GM20431 (cell line): ENCODE measurements at regions not wholly inside any gene's neighbourhood (a gene's known extent, or its start where the extent isn't known, plus 50 kb on each side); places are given as distances from the start of the nearest gene placed in this dataset.

Experiments used
- in situ Hi-C: fragments of 300-500 bp; cut with MseI, MboI; formaldehyde crosslinking; loops from one replicate; pipeline ENCODE4 v1.15.0; 2020; ENCODE audit warnings: low sequenced_read_pairs; ENCODE audit not compliant: unreplicated experiment

- in situ Hi-C loops: no loop called here
Observed at GRCh38 chr9:1200847-1201251, 150.7 kb downstream of the DMRT2 start.

DNA sequence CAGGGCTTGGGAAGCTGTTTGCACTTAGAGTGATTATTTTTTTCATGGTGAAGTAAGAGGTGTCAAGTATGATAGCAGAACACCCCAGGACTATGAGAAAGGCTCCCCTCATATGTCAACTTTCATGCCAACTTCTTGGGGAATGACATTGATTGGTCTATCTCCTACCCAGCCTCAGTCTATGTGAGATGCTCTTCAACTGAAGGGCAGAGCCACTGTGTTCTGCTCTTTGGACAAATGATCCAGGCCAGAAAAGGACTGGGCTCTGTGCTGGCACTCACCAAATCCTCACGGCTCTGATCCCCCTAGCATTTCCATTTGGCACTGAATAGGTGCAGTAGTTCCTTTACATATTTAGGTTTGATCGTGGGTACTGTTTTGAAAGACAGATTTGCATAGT, 151.1 kb downstream of the DMRT2 start:
- in situ Hi-C loops: no loop called here

GRCh38 chr9:1201901-1202300, 151.7 kb downstream of the DMRT2 start:
- in situ Hi-C loops: no loop called here

- in situ Hi-C loops: no loop called here
Observed at GRCh38 chr9:1202512-1203280, 152.5 kb downstream of the DMRT2 start.

DNA sequence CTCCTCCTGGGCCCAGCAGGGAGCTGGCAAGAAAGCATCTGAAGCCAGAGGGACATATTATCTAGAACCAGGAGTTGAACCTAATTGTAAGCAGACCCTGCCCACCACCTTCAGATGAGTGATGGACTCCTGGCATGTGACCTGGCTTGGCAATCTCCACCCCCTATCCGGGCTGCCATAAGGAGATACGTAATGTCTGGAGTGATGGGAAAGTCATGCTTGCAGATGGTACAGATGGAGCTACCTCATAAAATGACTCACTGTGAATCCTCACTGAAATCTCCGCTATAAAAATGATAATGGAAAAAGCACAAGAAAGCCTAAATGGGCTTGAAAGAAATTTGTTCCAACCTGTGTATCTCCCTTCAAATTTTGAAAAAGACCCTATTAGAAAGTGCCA, 157.5 kb downstream of the DMRT2 start:
- in situ Hi-C loops: no loop called here

GRCh38 chr9:1208157-1208556, 158.0 kb downstream of the DMRT2 start:
- in situ Hi-C loops: no loop called here

DNA sequence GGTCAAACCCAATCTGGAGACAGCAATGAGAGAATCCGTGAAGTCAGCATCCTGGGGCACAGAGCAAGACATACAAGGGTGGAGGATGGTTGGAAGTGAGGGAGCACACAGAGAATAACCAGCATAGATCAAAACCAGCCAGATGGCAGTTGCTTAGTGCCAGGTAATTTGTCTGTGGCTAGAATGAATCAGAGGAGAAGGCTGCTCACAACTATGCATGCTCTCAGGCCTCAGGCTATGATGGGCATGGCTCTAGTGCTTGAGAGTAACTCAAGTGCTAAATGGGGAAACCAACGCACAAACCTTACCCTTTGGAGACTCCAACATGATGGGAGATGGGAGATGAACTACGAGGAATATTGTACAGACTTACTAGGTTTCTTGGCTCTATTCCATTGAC, 160.8 kb downstream of the DMRT2 start:
- in situ Hi-C loops: no loop called here

GRCh38 chr9:1216532-1216931, 166.4 kb downstream of the DMRT2 start:
- in situ Hi-C loops: no loop called here

DNA sequence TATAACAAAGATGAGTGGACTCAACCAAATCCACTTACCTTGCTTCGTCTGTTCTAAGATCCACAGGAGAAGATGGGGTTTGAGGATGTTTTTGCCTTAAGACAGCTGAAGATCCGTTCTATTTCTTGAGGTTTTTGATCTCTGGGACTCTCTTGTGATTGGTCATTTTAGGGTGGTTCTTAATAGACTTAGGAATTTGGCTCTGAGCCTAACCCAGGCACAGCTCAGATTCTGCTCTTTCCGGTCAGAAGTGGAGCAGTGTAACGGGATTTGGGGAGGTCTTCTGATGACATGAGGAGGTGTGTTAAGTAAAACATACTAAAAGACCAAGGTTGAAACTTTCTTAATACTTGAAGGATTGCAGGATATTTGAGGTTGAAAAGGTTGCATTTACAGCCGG, 166.9 kb downstream of the DMRT2 start:
- in situ Hi-C loops: no loop called here

DNA sequence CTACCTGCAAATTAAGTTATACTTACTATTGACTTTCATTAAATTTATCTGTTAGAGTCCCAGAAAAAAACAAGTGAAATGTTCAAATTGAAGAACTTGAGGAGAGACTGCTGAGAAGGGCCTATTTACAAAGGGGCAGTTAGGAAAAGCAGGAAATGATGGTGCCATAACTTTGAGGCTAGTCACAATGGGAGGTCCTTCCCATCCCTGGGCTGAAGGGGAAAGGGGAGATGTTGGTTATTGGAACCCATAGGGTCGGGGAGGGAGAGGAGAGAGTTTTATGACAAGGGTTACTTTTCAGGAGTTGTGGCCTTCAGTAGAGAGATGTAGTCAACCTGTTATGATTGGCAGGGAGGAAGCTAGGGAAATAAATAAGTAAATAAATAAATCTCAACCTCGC, 169.1 kb downstream of the DMRT2 start:
- in situ Hi-C loops: no loop called here

DNA sequence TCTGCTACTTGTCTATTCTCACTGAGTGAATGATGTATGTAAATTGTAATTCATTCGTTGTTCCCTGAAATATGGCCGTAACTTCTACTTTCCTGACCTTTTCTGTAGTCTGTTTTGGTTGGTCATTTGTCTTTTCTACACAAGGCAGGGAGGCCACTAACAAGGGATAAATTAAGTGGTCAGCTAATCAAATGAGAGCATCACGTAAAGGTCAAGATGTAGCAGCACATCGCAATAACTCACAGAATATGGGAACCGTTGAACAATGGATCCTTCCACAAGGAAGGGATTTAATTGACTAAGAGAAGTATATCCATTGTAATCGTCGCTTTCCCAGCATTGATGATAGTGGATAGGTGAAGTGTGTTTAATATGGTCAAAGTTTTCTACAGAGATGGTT, 171.1 kb downstream of the DMRT2 start:
- in situ Hi-C loops: no loop called here

DNA sequence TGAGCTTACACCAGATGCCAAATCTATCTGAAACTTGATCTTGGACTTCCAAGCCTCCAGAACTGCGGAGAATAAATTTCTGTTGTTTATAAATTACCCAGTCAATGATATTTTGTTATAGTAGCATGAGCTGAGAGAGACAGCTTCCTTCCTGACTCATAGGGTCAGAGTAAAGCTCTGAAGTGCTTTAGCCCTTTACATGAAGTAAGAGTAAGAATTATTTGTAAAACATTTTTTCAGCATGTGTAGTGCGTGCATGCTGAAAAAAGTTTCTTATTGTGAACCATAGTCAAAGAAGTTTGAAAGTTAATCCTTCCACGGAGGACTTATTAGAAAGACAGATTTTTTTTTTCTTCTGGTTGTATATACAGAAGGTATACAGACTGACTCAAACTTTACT, 172.4 kb downstream of the DMRT2 start:
- in situ Hi-C loops: no loop called here

DNA sequence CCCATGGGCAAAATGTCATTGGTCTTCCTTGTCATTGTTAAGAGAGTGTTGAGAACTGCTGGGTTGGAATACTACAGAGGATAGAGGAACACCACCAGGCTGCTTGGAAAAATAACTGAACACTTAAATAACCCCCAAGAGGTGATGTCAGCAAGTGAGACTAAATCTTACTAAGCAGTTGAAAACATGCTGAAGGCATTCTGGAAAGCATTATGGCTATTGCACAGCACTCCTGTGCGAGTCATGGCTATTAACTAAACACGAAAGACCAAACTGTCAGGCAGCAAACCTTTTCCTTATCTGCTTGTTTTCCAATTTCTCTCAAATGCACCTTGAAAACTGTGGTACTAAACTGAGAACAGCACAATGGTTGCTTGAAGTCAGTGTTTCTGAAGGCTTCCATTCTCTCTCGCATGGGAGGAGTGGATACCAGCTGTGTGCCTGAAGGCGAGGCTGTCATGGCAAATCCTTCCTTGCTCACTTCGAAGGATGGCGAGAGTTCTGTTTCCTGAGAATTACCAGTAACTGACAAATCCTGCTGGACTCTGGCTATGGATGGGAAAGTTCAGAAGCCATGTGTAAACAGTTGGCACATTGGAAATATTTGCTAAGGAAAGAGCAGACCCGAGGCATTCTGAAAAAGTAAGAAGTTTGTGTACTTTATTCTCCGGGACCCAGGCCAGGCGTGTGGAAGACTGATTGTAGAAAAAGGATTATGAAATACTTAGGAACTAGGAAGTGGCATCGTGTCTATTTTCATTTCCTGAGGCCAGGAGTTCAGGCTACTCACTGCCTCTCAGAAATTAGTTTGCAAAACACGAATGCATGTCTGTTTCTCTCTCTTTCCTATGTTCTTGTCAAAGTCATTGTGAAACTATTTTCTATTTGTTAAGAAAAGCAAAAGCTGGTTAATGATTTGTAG, 182.1 kb downstream of the DMRT2 start:
- in situ Hi-C loops: no loop called here

DNA sequence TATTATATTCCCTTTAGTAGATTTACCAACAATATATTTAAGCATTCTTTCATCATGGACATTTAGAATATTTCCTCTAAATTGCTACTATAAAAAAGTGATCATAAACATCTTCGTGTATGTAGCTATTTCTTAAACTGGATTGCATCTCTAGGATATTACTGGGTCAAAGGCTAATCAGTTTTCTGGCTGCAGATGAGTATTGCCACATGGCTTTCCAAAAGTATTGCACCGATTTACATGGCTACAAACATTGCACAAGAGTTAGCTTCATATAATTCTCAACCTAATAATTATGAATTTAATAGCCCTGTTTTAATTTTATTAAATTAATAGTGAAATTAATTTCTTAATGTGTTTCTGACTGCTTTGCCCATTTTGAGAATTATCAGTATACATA, 183.4 kb downstream of the DMRT2 start:
- in situ Hi-C loops: no loop called here

DNA sequence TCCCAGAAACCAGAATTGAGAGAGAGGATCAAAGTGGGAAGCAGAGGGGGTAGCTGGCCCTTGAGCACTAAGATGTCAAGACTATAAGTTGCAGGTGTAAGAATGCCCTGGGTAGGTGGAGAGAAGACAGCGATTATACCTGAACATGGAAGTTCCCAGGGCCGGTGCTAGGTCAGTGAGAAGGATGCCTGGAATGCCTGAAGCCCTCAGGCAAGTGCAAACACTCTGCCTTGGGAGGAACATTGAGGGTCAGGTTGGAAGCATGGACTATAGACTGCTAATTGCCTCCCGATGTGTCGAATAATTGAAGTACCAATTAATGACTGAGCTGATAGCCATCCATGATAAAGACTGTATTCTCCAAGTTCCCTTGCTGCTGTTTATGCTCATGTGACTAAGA, 185.5 kb downstream of the DMRT2 start:
- in situ Hi-C loops: no loop called here

DNA sequence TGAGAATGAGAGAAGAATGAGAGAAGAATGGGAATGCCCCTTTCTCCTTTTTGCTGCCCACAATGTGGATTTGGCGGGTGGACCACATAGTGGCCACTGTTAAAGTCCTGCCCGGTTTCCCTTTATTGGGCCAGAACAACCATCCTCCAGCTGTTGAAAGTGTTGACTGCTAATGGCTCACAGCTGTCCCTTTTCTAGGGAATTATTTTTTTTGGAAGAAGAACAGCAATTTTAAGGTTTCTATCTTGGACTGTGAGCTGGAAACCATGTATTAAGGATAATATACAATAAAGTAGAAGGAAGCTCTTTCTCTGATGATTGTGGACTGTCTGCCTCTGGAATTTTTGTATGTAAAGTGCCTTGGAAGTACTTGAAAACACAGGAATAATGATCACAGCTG, 185.9 kb downstream of the DMRT2 start:
- in situ Hi-C loops: no loop called here

GRCh38 chr9:1238407-1238806, 188.2 kb downstream of the DMRT2 start:
- in situ Hi-C loops: no loop called here

DNA sequence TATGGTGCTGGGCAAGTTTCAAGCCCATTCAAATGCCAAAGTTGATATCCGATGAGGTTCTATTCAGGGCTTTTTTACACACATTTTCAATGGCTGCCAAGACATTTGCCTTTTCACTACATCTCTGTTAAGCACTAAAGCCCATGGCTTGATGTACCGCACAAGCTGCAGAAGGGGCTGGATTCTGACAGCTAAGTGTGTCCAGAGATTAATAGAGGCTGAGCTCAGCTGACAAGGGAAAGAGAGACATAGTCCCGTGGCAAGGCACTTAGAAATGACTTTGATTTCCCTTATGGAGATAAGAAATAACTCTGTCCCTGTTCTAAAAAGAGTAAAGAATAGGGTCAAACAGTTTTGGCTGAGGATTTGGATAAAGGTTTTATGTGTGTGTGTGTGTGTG, 198.6 kb downstream of the DMRT2 start:
- in situ Hi-C loops: no loop called here

DNA sequence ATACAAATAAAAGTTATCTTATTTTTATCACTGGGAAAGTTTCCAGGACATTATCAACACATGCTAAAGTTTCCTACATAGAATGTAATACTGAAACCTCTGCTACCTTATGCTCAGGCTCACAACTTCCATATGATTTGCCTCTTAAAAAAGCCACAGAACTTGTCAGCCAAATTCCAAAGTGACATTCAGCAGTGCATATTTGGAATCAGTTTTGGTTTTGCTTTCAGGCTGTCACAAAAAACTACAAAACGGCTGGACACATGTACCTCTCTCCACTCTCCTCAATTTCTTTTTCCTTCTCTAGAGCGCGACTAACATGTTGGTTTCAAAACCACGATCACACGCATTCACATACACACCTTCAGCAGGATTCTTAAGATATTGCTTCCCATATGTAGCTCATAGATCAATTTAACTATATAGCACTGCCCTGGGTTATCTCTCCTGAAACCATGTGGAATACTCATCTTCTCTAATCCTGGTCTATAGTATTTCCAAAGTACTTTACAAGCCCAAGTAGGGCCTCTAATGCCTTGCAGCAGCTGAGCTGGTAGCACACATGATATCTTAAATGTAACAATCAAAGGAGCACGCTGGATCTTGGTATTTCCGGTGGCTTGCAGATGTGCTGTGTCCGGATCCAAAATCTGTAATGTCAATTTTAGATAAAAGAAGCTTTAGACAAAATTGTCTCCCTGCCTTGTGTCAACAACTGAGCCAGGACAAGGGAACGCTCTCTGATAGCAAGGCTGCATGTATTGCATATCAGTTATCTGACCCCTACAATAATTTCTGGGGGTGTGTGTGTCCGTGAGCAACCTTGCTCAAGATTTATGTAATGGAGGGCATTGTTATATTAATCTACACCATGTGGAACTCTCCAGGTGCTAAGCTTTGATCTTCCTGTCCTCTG, 203.2 kb downstream of the DMRT2 start:
- in situ Hi-C loops: no loop called here

GRCh38 chr9:1254071-1254470, 203.9 kb downstream of the DMRT2 start:
- in situ Hi-C loops: no loop called here
